IMR-90 (cell line): ENCODE measurements at regions not wholly inside any gene's neighbourhood (a gene's known extent, or its start where the extent isn't known, plus 50 kb on each side); places are given as distances from the start of the nearest gene placed in this dataset.

Experiments used
- ATAC-seq: fragments of 200-7000 bp; cut with Tn5 transposase; 2 replicates; pipeline ENCODE4 v1.9.1; 2020; ENCODE audit warnings: low read depth, mild to moderate bottlenecking, moderate library complexity
- BruUV-seq: library from RNA; stranded (reverse); fragments of 400-500 nt; replicated peaks from 2 replicates; lab custom pipeline; 2021; lab: Mats Ljungman, UMichigan
- CTCF ChIA-PET: fragments of 300-600 bp; formaldehyde crosslinking; extraction: SDS; loops from one replicate; lab custom pipeline; 2021; ENCODE audit warnings: antibody characterized with exemption; lab: Yijun Ruan, JAX
- POLR2A ChIA-PET: fragments of 300-600 bp; sonication (Branson Sonifier 250); formaldehyde crosslinking; loops from one replicate; lab custom pipeline; 2022; ENCODE audit warnings: antibody characterized with exemption; ENCODE audit not compliant: unreplicated experiment; lab: Charles Lee
- DNase-seq: peaks from one replicate; pipeline ENCODE4 v3.0.0; 2013
- H2AFZ ChIP-seq: replicated peaks from 2 replicates; pipeline ENCODE3; 2013; ENCODE audit warnings: low read length, mild to moderate bottlenecking; ENCODE audit not compliant: poor library complexity
- H2AK5ac ChIP-seq: 2 replicates; pipeline ENCODE4 v1.6.1; 2013; ENCODE audit warnings: low read depth, low read length, inconsistent platforms
- H2AK9ac ChIP-seq: replicated peaks from 2 replicates; pipeline ENCODE3; 2013; ENCODE audit warnings: mild to moderate bottlenecking, low read depth, low read length, moderate library complexity; ENCODE audit not compliant: poor library complexity
- H2BK120ac ChIP-seq: 2 replicates; pipeline ENCODE4 v1.6.1; 2013; ENCODE audit warnings: low read depth, low read length, inconsistent platforms
- H2BK15ac ChIP-seq: 3 replicates; pipeline ENCODE4 v1.6.1; 2013; ENCODE audit warnings: low read depth, low read length, inconsistent platforms
- H2BK20ac ChIP-seq: 2 replicates; pipeline ENCODE4 v1.6.1; 2013; ENCODE audit warnings: low read depth, mild to moderate bottlenecking, inconsistent platforms, low read length, moderate library complexity
- H2BK5ac ChIP-seq: 2 replicates; pipeline ENCODE4 v1.6.1; 2013; ENCODE audit warnings: mild to moderate bottlenecking, low read depth, low read length, inconsistent platforms; ENCODE audit not compliant: poor library complexity, severe bottlenecking
- H3K14ac ChIP-seq: replicated peaks from 2 replicates; pipeline ENCODE4 v1.6.1; 2013; ENCODE audit warnings: low read depth, low read length, inconsistent platforms
- H3K18ac ChIP-seq: 2 replicates; pipeline ENCODE4 v1.6.1; 2013; ENCODE audit warnings: low read depth, low read length, control low read depth
- H3K23ac ChIP-seq: 2 replicates; pipeline ENCODE4 v1.6.1; 2013; ENCODE audit warnings: low read depth, low read length, inconsistent platforms
- H3K27ac ChIP-seq: 2 replicates; pipeline ENCODE4 v1.5.1; 2013; ENCODE audit warnings: mild to moderate bottlenecking, control low read depth, low read length; ENCODE audit not compliant: insufficient read depth
- H3K27me3 ChIP-seq: 2 replicates; pipeline ENCODE4 v1.6.1; 2013; ENCODE audit warnings: low read length; ENCODE audit not compliant: control insufficient read depth, insufficient read depth
- H3K36me3 ChIP-seq: 2 replicates; pipeline ENCODE4 v1.6.1; 2013; ENCODE audit warnings: low read length, mixed read lengths; ENCODE audit not compliant: control insufficient read depth, insufficient read depth
- H3K4ac ChIP-seq: 2 replicates; pipeline ENCODE4 v1.6.1; 2013; ENCODE audit warnings: low read depth, low read length, inconsistent platforms
- H3K4me1 ChIP-seq: 2 replicates; pipeline ENCODE4 v1.6.1; 2013; ENCODE audit warnings: low read length, mixed read lengths; ENCODE audit not compliant: control insufficient read depth, insufficient read depth
- H3K4me2 ChIP-seq: 2 replicates; pipeline ENCODE4 v1.6.1; 2013; ENCODE audit warnings: low read depth, mild to moderate bottlenecking, control low read depth, low read length, moderate library complexity
- H3K4me3 ChIP-seq: 2 replicates; pipeline ENCODE4 v1.5.1; 2013; ENCODE audit warnings: low read depth, mild to moderate bottlenecking, control low read depth, low read length, moderate library complexity; ENCODE audit not compliant: insufficient read depth
- H3K56ac ChIP-seq: 2 replicates; pipeline ENCODE4 v1.6.1; 2013; ENCODE audit warnings: low read length, inconsistent platforms; ENCODE audit not compliant: insufficient read depth; ENCODE audit errors: extremely low read depth
- H3K79me1 ChIP-seq, 2 experiments: 2 replicates each; pipeline ENCODE4 v1.6.1; 2013; ENCODE audit warnings: low read length in 2 of 2, inconsistent platforms in 1 of 2, low read depth in 1 of 2
- H3K9ac ChIP-seq: 2 replicates; pipeline ENCODE4 v1.6.1; 2013; ENCODE audit warnings: low read depth, low read length, control low read depth
- H3K9me1 ChIP-seq: 2 replicates; pipeline ENCODE4 v1.6.1; 2013; ENCODE audit warnings: low read length, inconsistent platforms; ENCODE audit not compliant: insufficient read depth
- H3K9me3 ChIP-seq: 2 replicates; pipeline ENCODE4 v1.6.1; 2013; ENCODE audit warnings: low read length; ENCODE audit not compliant: control insufficient read depth, insufficient read depth
- H4K20me1 ChIP-seq: 2 replicates; pipeline ENCODE4 v1.6.1; 2013; ENCODE audit warnings: low read length, inconsistent platforms; ENCODE audit not compliant: insufficient read depth
- H4K5ac ChIP-seq: 2 replicates; pipeline ENCODE4 v1.6.1; 2013; ENCODE audit warnings: mild to moderate bottlenecking, low read depth, low read length, control low read depth
- H4K8ac ChIP-seq, 2 experiments: 2 replicates each; pipeline ENCODE4 v1.6.1; 2013; ENCODE audit warnings: low read depth in 2 of 2, low read length in 2 of 2, control low read depth in 1 of 2, inconsistent platforms in 1 of 2
- H4K91ac ChIP-seq: 2 replicates; pipeline ENCODE4 v1.6.1; 2013; ENCODE audit warnings: low read depth, low read length, inconsistent platforms; ENCODE audit not compliant: insufficient read depth
- MAFK ChIP-seq: IDR thresholded peaks from 2 replicates; pipeline ENCODE4 v1.6.1; 2012; ENCODE audit warnings: low read depth, low read length, improper control_type of control experiment
- MAZ ChIP-seq: IDR thresholded peaks from 2 replicates; pipeline ENCODE4 v1.6.1; 2012; ENCODE audit warnings: low read depth, mild to moderate bottlenecking, low read length, improper control_type of control experiment, moderate library complexity, borderline replicate concordance
- NFE2L2 ChIP-seq: fragments of 150-350 bp; IDR thresholded peaks from 2 replicates; pipeline ENCODE4 v1.6.1; 2016; ENCODE audit warnings: low read depth, mild to moderate bottlenecking, low read length
- WGBS, 2 experiments: methylation state at CpG; one replicate each; pipeline versions ENCODE4 v1.1.5 to v1.1.7; 2013; ENCODE audit warnings: missing lambda C conversion rate in 2 of 2; ENCODE audit not compliant: insufficient read length in 1 of 2; ENCODE audit errors: extremely low coverage in 2 of 2; 5-methylcytosine and 5-hydroxymethylcytosine counted together
- dilution Hi-C: fragments of 300-500 bp; cut with HindIII; formaldehyde crosslinking; loops from one replicate; pipeline ENCODE4 v1.14.3; 2018; ENCODE audit warnings: low sequenced_read_pairs; ENCODE audit not compliant: unreplicated experiment
- in situ Hi-C: fragments of 300-500 bp; cut with MboI; formaldehyde crosslinking; loops from 3 replicates; pipeline ENCODE4 v1.14.3; 2019; ENCODE audit warnings: low sequenced_read_pairs, inconsistent platforms, mixed read lengths
- intact Hi-C: fragments of 100-400 bp; cut with micrococcal nuclease; formaldehyde crosslinking; loops from 2 replicates; pipeline ENCODE4 v1.10.0; 2022

DNA sequence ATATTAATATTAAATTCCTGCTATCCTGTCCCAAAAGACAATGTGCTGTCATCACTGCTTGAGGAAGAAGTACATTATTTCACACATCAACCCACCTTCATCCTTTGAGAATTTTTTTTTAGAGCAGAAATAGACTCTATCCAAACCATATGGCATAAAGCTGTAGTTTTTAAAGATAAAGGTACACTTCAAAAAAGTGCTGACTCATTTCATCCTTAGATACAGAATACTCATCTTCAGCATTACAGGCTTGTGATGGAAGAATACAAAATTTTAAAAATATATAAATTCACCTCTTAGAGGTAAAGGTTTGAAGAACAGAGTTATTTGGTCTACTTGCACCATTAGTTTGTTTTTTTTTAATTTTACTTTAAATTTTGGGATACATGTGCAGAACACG, 126.7 kb upstream of the ERG start:
- Histone ChIP-seq H2AK5ac (no peak overlapping the region), H3K79me1 (no peaks in the 10 kb centered on the region), H4K8ac (no peak overlapping the region), H4K91ac (no peak overlapping the region), H3K36me3 (no peaks in the 10 kb centered on the region), H3K23ac (no peak overlapping the region), H3K4me3 (no peak overlapping the region), H3K4me1 (no peaks in the 10 kb centered on the region), H3K56ac (no peak overlapping the region), H3K27ac (no peak overlapping the region), H4K5ac (no peak overlapping the region), H3K9me1 (peaks cover 4% of the 10 kb centered on the region; the same call in 1 of the 2 replicates), H3K4ac (no peak overlapping the region), H2BK15ac (no peak overlapping the region), H3K14ac (no peak overlapping the region), H2AFZ (no peak overlapping the region), H3K27me3 (peaks cover 31% of the 10 kb centered on the region), H3K9ac (no peak overlapping the region), H2AK9ac (no peak overlapping the region), H3K4me2 (no peak overlapping the region), H3K9me3 (no peaks in the 10 kb centered on the region), H2BK5ac (no peak overlapping the region), H2BK120ac (no peak overlapping the region), H4K20me1 (peaks cover 5% of the 10 kb centered on the region; the same call in 1 of the 2 replicates), H3K18ac (no peak overlapping the region), H2BK20ac (no peak overlapping the region)
- CTCF ChIA-PET, result no interaction called here
- in situ Hi-C loops, result no loop called here
- dilution Hi-C loops, result no loop called here
- ATAC-seq (no peak), DNase-seq (no peak)
- POLR2A ChIA-PET, result interaction anchor here (0.6 kb wide), 1 partner anchor 37 kb away, joined by 5 read pairs; no protein-coding TSS in a partner anchor
- TF ChIP-seq NFE2L2 (peak; percentile 71; the same call in 1 of the 2 replicates), MAFK (peak; percentile 68), MAZ (no peak)
- WGBS, 2 experiments, result no CpG with 5 or more reads among the region's 1 CpG
- intact Hi-C loops, result no loop called here
- no TSS peak for BruUV-seq
